HCT116 (cell line): ENCODE measurements at regions not wholly inside any gene's neighbourhood (a gene's known extent, or its start where the extent isn't known, plus 50 kb on each side); places are given as distances from the start of the nearest gene placed in this dataset.

Experiments used
- ATAC-seq: fragments of 200-7000 bp; cut with Tn5 transposase; 2 replicates; pipeline ENCODE4 v1.9.1; 2020; ENCODE audit warnings: mild to moderate bottlenecking, moderate library complexity
- BruUV-seq: library from RNA; stranded (reverse); fragments of 400-500 nt; replicated peaks from 2 replicates; lab custom pipeline; 2021; lab: Mats Ljungman, UMichigan
- CTCF ChIA-PET: fragments of 300-600 bp; sonication (Branson Sonifier 250); formaldehyde crosslinking; loops from one replicate; lab custom pipeline; 2021; ENCODE audit warnings: antibody characterized with exemption; lab: Charles Lee
- POLR2A ChIA-PET: fragments of 300-600, 350-600 bp; sonication (Branson Sonifier 250); formaldehyde crosslinking; loops from one replicate; lab custom pipeline; 2021; ENCODE audit warnings: antibody characterized with exemption; lab: Charles Lee
- RAD21 ChIA-PET, 2 experiments: fragments of 300-600 bp; sonication (Branson Sonifier 250); formaldehyde crosslinking; loops; one replicate each; lab custom pipeline; 2023; ENCODE audit warnings: low total read pairs in 2 of 2; ENCODE audit not compliant: uncharacterized antibody in 2 of 2, unreplicated experiment in 2 of 2, low non-redundant PET in 1 of 2; lab: Charles Lee
- DNase-seq: peaks from one replicate; pipeline ENCODE4 v3.0.0-alpha.2; 2010; ENCODE audit warnings: low read depth, low spot score
- H2AFZ ChIP-seq: fragments of 200-600 bp; shearing (Covaris generic), sonication (generic); 2 replicates; pipeline ENCODE4 v1.6.1; 2017; ENCODE audit warnings: low read depth, mixed run types, mixed read lengths, antibody characterized with exemption, low read length; ENCODE audit not compliant: poor library complexity, severe bottlenecking
- H3K27ac ChIP-seq: 2 replicates; pipeline ENCODE4 v1.5.1; 2012; ENCODE audit warnings: low read depth, low read length
- H3K27me3 ChIP-seq: fragments of 200-600 bp; sonication (generic); 2 replicates; pipeline ENCODE4 v1.6.1; 2016; ENCODE audit warnings: mixed run types, low read length, mixed read lengths; ENCODE audit not compliant: insufficient read depth
- H3K36me3 ChIP-seq, 2 experiments: fragments of 200-500 bp in 1 of 2; fragments of 200-600 bp in 1 of 2; sonication (Bioruptor generic) in 1 of 2; sonication (generic) in 1 of 2; 2 replicates each; pipeline versions ENCODE4 v1.5.1 to v1.6.1; 2014 to 2016; ENCODE audit warnings: low read length in 2 of 2, inconsistent platforms in 1 of 2, mixed read lengths in 1 of 2, mixed run types in 1 of 2; ENCODE audit not compliant: insufficient read depth in 2 of 2, control insufficient read depth in 1 of 2
- H3K4me1 ChIP-seq, 2 experiments: fragments of 200-600 bp in 1 of 2; sonication (generic) in 1 of 2; 2 replicates each; pipeline versions ENCODE4 v1.5.1 to v1.6.1; 2012 to 2017; ENCODE audit warnings: low read length in 2 of 2, inconsistent platforms in 1 of 2, mild to moderate bottlenecking in 1 of 2, mixed read lengths in 1 of 2, mixed run types in 1 of 2, moderate library complexity in 1 of 2; ENCODE audit not compliant: insufficient read depth in 2 of 2, control insufficient read depth in 1 of 2
- H3K4me2 ChIP-seq: fragments of 200-600 bp; sonication (generic); 2 replicates; pipeline ENCODE4 v1.6.1; 2017; ENCODE audit warnings: mixed run types, low read length, mixed read lengths
- H3K4me3 ChIP-seq, 2 experiments: fragments of 200-600 bp in 1 of 2; sonication (generic) in 1 of 2; replicated peaks in 1 of 2; 2 replicates each; pipeline ENCODE4 v1.5.1; 2011 to 2016; ENCODE audit warnings: low read length in 2 of 2, control low read depth in 1 of 2, low read depth in 1 of 2, mild to moderate bottlenecking in 1 of 2, mixed read lengths in 1 of 2, mixed run types in 1 of 2
- H3K79me2 ChIP-seq: fragments of 200-600 bp; sonication (generic); 2 replicates; pipeline ENCODE4 v1.6.1; 2017; ENCODE audit warnings: mild to moderate bottlenecking, mixed run types, low read length, moderate library complexity, mixed read lengths; ENCODE audit not compliant: insufficient read depth
- H3K9ac ChIP-seq: fragments of 200-600 bp; sonication (generic); 2 replicates; pipeline ENCODE4 v1.6.1; 2016; ENCODE audit warnings: low read length, mixed read lengths
- H3K9me2 ChIP-seq: fragments of 200-600 bp; sonication (generic), shearing (Covaris generic); 2 replicates; pipeline ENCODE4 v1.6.1; 2017; ENCODE audit warnings: mixed run types, mild to moderate bottlenecking, moderate library complexity; ENCODE audit not compliant: insufficient read depth
- H3K9me3 ChIP-seq, 2 experiments: fragments of 200-500 bp in 1 of 2; fragments of 200-600 bp in 1 of 2; sonication (Bioruptor generic) in 1 of 2; sonication (generic) in 1 of 2; 2 replicates each; pipeline ENCODE4 v1.6.1; 2014 to 2017; ENCODE audit warnings: low read length in 2 of 2, mixed read lengths in 2 of 2, inconsistent platforms in 1 of 2, low read depth in 1 of 2, mild to moderate bottlenecking in 1 of 2, mixed run types in 1 of 2, moderate library complexity in 1 of 2; ENCODE audit not compliant: control insufficient read depth in 1 of 2, insufficient read depth in 1 of 2
- H4K20me1 ChIP-seq: fragments of 200-600 bp; sonication (generic), shearing (Covaris generic); 2 replicates; pipeline ENCODE4 v1.6.1; 2017; ENCODE audit warnings: mixed run types, mild to moderate bottlenecking, moderate library complexity; ENCODE audit not compliant: insufficient read depth
- CBX3 ChIP-seq: IDR thresholded peaks from 2 replicates; pipeline ENCODE4 v1.6.1; 2012; ENCODE audit warnings: low read depth
- CEBPB ChIP-seq: IDR thresholded peaks from 2 replicates; pipeline ENCODE4 v1.6.1; 2012; ENCODE audit warnings: low read depth
- EZH2phosphoT487 ChIP-seq: fragments of 200-600 bp; IDR thresholded peaks from 2 replicates; pipeline ENCODE4 v1.6.1; 2018; ENCODE audit warnings: antibody characterized with exemption, borderline replicate concordance
- FOSL1 ChIP-seq: IDR thresholded peaks from 2 replicates; pipeline ENCODE4 v1.6.1; 2012; ENCODE audit warnings: low read depth
- JUND ChIP-seq: IDR thresholded peaks from 2 replicates; pipeline ENCODE4 v1.6.1; 2012
- MAX ChIP-seq: IDR thresholded peaks from 2 replicates; pipeline ENCODE4 v1.6.1; 2012
- TCF7L2 ChIP-seq: IDR thresholded peaks from 2 replicates; pipeline ENCODE4 v1.7.0; 2011; ENCODE audit warnings: borderline replicate concordance, inconsistent platforms; ENCODE audit not compliant: insufficient read depth, insufficient read length; ENCODE audit errors: extremely low read depth
- YY1 ChIP-seq: IDR thresholded peaks from 2 replicates; pipeline ENCODE4 v1.6.1; 2011; ENCODE audit warnings: low read length, low read depth, moderate library complexity, mild to moderate bottlenecking; ENCODE audit not compliant: insufficient replicate concordance; ENCODE audit errors: extremely low read depth
- ZNF274 ChIP-seq: fragments of 200-500 bp; sonication (Bioruptor generic); IDR thresholded peaks from 2 replicates; pipeline ENCODE4 v1.6.1; 2014; ENCODE audit warnings: mild to moderate bottlenecking, low read depth, low read length, inconsistent platforms
- intact Hi-C: fragments of 100-400 bp; cut with micrococcal nuclease; formaldehyde crosslinking; loops from 2 replicates; pipeline ENCODE4 v1.10.0; 2022
- TF ChIP-seq, protein P1 (sequence below): IDR thresholded peaks from 2 replicates; pipeline ENCODE4 v1.6.1; 2011; ENCODE audit warnings: mild to moderate bottlenecking, low read length, moderate library complexity; ENCODE audit not compliant: insufficient replicate concordance; ENCODE audit errors: extremely low read depth

- CTCF ChIA-PET = no interaction called here
- no peak for DNase-seq
- Histone ChIP-seq H4K20me1 (no peaks in the 10 kb centered on the region; the same call in 1 of the 2 replicates), H3K79me2 (no peaks in the 10 kb centered on the region), H3K4me2 (no peak overlapping the region), H2AFZ (no peak overlapping the region), H3K27ac (no peak overlapping the region), H3K9me2 (no peaks in the 10 kb centered on the region), H3K9me3 (no peaks in the 10 kb centered on the region), H3K4me3 (no peak overlapping the region), H3K9ac (no peak overlapping the region), H3K4me1 (no peaks in the 10 kb centered on the region), H3K27me3 (no peaks in the 10 kb centered on the region), H3K36me3 (no peaks in the 10 kb centered on the region)
- intact Hi-C loops = no loop called here
- ATAC-seq = no peak
- TF ChIP-seq, protein P1, sequence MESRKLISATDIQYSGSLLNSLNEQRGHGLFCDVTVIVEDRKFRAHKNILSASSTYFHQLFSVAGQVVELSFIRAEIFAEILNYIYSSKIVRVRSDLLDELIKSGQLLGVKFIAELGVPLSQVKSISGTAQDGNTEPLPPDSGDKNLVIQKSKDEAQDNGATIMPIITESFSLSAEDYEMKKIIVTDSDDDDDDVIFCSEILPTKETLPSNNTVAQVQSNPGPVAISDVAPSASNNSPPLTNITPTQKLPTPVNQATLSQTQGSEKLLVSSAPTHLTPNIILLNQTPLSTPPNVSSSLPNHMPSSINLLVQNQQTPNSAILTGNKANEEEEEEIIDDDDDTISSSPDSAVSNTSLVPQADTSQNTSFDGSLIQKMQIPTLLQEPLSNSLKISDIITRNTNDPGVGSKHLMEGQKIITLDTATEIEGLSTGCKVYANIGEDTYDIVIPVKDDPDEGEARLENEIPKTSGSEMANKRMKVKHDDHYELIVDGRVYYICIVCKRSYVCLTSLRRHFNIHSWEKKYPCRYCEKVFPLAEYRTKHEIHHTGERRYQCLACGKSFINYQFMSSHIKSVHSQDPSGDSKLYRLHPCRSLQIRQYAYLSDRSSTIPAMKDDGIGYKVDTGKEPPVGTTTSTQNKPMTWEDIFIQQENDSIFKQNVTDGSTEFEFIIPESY = no peak
- TF ChIP-seq JUND (no peak), FOSL1 (no peak), MAX (no peak), ZNF274 (no peak), YY1 (no peak), TCF7L2 (no peak), CBX3 (no peak)
- POLR2A ChIA-PET = no interaction called here
- BruUV-seq = no TSS peak
- RAD21 ChIA-PET = no interaction called here
Measured at GRCh38 chr1:82710091-82710490, 909.4 kb downstream of the ADGRL2 start.

GRCh38 chr1:82707681-82708080, 906.9 kb downstream of the ADGRL2 start:
- intact Hi-C loops = no loop called here
- Histone ChIP-seq H3K4me1 (no peaks in the 10 kb centered on the region), H3K27ac (no peak overlapping the region), H3K9ac (no peak overlapping the region), H3K9me2 (no peaks in the 10 kb centered on the region), H3K27me3 (no peaks in the 10 kb centered on the region), H3K4me3 (no peak overlapping the region), H3K4me2 (no peak overlapping the region), H4K20me1 (no peaks in the 10 kb centered on the region), H3K36me3 (no peaks in the 10 kb centered on the region), H3K9me3 (no peaks in the 10 kb centered on the region), H3K79me2 (no peaks in the 10 kb centered on the region), H2AFZ (no peak overlapping the region)
- ATAC-seq (no peak), DNase-seq (no peak)
- RAD21 ChIA-PET = no interaction called here
- CTCF ChIA-PET = no interaction called here
- TF ChIP-seq EZH2phosphoT487 (no peak), CEBPB (no peak), JUND (no peak), MAX (no peak)
- no TSS peak for BruUV-seq
- POLR2A ChIA-PET = no interaction called here
